ENCODE measurements at regions not wholly inside any gene's neighbourhood (a gene's known extent, or its start where the extent isn't known, plus 50 kb on each side); places are given as distances from the start of the nearest gene placed in this dataset.

DNA sequence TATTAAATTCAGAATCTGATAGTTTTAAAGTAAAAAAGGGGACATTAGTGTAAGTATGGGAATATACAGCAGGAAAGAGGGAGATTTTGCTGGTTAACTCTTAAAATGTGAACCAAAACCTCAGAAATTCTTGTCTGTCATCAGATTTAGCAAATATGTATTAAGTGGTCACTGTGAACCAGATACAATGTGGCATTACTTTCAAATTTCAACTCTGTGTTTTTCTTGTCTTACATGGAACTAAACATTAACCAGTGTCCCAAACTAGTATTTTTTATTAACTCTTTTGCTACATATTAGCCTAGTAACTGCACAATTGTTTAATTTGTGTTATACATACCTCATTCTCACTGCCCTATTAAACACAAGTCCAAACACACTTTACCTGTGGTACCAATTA, 259.9 kb upstream of the RASA1 start:
- ATAC-seq (no peak), FAIRE-seq (no peak), DNase-seq (ENCODE audit: low read depth in 1 of 2, low spot score in 1 of 2) (no peak)
- H3K9me3 ChIP-seq = no peaks in the 10 kb centered on the region
- TF ChIP-seq HDAC2 (IDR thresholded peaks at IDR 0.05) (no peak), POLR2A (IDR thresholded peaks at IDR 0.05; ENCODE audit: low read length) (no peak)
- TF ChIP-seq, protein P1, sequence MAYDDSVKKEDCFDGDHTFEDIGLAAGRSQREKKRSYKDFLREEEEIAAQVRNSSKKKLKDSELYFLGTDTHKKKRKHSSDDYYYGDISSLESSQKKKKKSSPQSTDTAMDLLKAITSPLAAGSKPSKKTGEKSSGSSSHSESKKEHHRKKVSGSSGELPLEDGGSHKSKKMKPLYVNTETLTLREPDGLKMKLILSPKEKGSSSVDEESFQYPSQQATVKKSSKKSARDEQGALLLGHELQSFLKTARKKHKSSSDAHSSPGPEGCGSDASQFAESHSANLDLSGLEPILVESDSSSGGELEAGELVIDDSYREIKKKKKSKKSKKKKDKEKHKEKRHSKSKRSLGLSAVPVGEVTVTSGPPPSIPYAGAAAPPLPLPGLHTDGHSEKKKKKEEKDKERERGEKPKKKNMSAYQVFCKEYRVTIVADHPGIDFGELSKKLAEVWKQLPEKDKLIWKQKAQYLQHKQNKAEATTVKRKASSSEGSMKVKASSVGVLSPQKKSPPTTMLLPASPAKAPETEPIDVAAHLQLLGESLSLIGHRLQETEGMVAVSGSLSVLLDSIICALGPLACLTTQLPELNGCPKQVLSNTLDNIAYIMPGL (CRISPR knock-in tag; IDR thresholded peaks at IDR 0.05; ENCODE audit: borderline replicate concordance) = no peak
- ChIA-PET CTCF (no interaction called here), POLR2A (no interaction called here)
- H3K4me1 ChIP-seq = no peaks in the 10 kb centered on the region
- H3K27ac ChIP-seq = no peak overlapping the region
- no peak overlapping the region for H3K4me3 ChIP-seq
- no peak overlapping the region for H3K4me2 ChIP-seq

DNA sequence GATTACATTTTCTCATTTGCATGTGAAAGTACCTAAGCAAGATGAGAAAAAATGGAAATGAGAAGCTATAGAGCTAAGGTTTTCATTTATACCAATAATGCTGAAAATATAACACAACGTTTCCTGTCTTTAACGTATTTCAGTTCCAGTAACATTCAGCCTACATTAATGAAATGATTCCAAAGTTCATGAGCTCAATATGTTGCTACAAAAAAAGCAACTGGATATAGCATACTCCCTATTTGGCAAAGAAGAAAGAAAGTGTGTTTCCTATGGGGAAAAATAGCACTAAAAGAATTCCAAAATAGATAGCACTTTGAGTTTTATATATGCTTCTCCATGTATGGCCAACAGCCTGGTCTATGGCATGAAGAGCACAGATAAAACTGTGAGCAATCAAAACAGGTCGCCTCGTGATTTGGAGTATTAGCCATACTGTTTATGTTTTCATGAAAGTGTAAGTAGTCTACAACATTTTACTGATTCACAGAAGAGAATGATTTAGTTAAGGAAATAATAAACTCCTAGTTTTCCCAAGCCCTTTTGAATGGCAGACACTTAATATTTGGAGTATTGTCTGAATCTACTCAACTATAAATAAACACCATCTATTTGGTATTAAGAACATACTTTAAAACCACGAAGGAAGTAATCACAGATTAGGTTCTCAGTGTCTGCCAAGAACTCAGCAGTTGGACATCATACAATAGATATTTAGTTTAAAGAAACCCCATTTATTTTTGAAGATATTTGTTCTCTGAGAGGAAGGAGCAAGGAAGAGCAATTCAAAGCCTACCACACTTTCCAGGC, 258.7 kb upstream of the RASA1 start:
- no peak overlapping the region for H3K4me2 ChIP-seq
- CTCF ChIA-PET = no interaction called here
- H3K4me1 ChIP-seq = no peaks in the 10 kb centered on the region
- no peaks in the 10 kb centered on the region for H3K9me3 ChIP-seq
- POLR2A ChIA-PET = no interaction called here
- no peak overlapping the region for H3K27ac ChIP-seq
- TF ChIP-seq MAFK (IDR thresholded peaks at IDR 0.05; ENCODE audit: partially characterized antibody) = no peak
- no peak for TF ChIP-seq ZC3H11A (IDR thresholded peaks at IDR 0.05)
- TF ChIP-seq CHD4 (IDR thresholded peaks at IDR 0.05; ENCODE audit: borderline replicate concordance) = no peak
- DNase-seq (ENCODE audit: low read depth in 1 of 2, low spot score in 1 of 2) (no peak), FAIRE-seq (no peak), ATAC-seq (no peak)
- 12% methylated on average over 5 of the region's 5 CpGs for WGBS (ENCODE audit: missing lambda C conversion rate)
- H3K4me3 ChIP-seq = no peak overlapping the region

DNA sequence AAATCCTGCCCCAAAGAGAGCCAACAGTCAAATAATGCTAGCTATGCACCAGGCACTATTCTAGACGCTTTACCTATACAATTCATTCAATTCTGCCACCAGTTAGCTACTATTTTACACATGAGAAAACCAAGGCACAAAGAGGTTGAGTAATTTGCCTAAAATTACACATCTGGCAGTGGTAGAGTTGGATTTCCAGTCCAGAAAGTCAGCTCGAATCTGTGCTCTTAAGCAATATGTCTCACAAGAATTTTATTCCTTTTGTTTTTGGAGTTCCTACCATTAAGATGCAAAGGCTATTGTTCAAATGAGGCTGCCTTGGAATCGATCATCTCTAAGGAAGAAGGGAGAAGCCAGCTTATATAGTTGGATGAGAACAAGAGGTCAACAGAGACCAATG, 256.9 kb upstream of the RASA1 start:
- no peak for ATAC-seq
- no peaks in the 10 kb centered on the region for H3K9me3 ChIP-seq
- DNase-seq (ENCODE audit: low read depth in 1 of 2, low spot score in 1 of 2) = no peak
- H3K4me3 ChIP-seq = no peak overlapping the region
- FAIRE-seq = no peak
- no peak overlapping the region for H3K4me2 ChIP-seq
- 7% methylated on average over 3 of the region's 3 CpGs for WGBS (ENCODE audit: missing lambda C conversion rate)
- ChIA-PET CTCF (interaction anchor here (0.9 to 3.4 kb wide), 5 partner anchors 9 to 130 kb away, joined by 3 to 12 read pairs (median 4); no protein-coding TSS in a partner anchor), POLR2A (interaction anchor here (0.7 kb wide), 1 partner anchor 9 kb away, joined by 3 read pairs; no protein-coding TSS in a partner anchor)
- H3K27ac ChIP-seq = no peak overlapping the region
- TF ChIP-seq RAD21 (conservative IDR thresholded peaks at IDR 0.05 in 1 of 2, IDR thresholded peaks at IDR 0.05 in 1 of 2) (no peak), GATA3 (IDR thresholded peaks at IDR 0.05; ENCODE audit: borderline replicate concordance) (no peak), RNF2 (IDR thresholded peaks at IDR 0.05; ENCODE audit: borderline replicate concordance, low read depth) (no peak), SMC3 (IDR thresholded peaks at IDR 0.05) (no peak), CHD4 (IDR thresholded peaks at IDR 0.05; ENCODE audit: borderline replicate concordance) (no peak), EHMT2 (IDR thresholded peaks at IDR 0.05; ENCODE audit: low read depth) (no peak), HOXA7 (CRISPR knock-in tag; IDR thresholded peaks at IDR 0.05) (no peak), FOSB (CRISPR knock-in tag; IDR thresholded peaks at IDR 0.05) (no peak)
- TF ChIP-seq, protein P2, sequence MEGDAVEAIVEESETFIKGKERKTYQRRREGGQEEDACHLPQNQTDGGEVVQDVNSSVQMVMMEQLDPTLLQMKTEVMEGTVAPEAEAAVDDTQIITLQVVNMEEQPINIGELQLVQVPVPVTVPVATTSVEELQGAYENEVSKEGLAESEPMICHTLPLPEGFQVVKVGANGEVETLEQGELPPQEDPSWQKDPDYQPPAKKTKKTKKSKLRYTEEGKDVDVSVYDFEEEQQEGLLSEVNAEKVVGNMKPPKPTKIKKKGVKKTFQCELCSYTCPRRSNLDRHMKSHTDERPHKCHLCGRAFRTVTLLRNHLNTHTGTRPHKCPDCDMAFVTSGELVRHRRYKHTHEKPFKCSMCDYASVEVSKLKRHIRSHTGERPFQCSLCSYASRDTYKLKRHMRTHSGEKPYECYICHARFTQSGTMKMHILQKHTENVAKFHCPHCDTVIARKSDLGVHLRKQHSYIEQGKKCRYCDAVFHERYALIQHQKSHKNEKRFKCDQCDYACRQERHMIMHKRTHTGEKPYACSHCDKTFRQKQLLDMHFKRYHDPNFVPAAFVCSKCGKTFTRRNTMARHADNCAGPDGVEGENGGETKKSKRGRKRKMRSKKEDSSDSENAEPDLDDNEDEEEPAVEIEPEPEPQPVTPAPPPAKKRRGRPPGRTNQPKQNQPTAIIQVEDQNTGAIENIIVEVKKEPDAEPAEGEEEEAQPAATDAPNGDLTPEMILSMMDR (IDR thresholded peaks at IDR 0.05) = no peak
- TF ChIP-seq, protein P3, sequence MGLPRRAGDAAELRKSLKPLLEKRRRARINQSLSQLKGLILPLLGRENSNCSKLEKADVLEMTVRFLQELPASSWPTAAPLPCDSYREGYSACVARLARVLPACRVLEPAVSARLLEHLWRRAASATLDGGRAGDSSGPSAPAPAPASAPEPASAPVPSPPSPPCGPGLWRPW (IDR thresholded peaks at IDR 0.05) = no peak
- no peaks in the 10 kb centered on the region for H3K4me1 ChIP-seq

DNA sequence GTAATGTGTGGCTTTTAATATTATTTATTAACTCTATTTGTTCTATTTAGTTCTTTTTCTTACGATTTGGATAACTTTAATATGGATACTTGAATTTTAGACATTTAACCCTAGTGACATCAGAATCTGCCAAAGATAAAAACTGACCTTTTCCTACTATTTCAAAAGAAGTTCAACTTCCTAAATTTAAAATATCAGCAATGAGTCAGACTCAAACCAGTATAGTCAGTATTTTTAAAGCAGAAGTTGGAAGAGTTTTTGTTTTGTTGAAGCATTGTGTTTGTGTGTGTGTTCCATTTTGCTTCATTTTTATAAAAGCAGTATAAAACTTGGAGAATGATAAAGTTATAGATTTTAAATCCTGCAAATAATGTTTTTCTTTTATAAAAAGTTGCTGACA, 251.8 kb upstream of the RASA1 start:
- Histone ChIP-seq H3K27ac (no peak overlapping the region), H3K9me3 (no peaks in the 10 kb centered on the region), H3K4me2 (no peak overlapping the region), H3K4me3 (no peak overlapping the region), H3K4me1 (no peaks in the 10 kb centered on the region)
- ChIA-PET CTCF (interaction anchor here (1.5 kb wide), 1 partner anchor 135 kb away, joined by 3 read pairs; no protein-coding TSS in a partner anchor), POLR2A (no interaction called here)
- 0% methylated on average over 1 of the region's 1 CpG for WGBS (ENCODE audit: missing lambda C conversion rate)
- FAIRE-seq = no peak
- TF ChIP-seq POLR2A (IDR thresholded peaks at IDR 0.05; ENCODE audit: low read length) (no peak), ZSCAN20 (CRISPR knock-in tag; IDR thresholded peaks at IDR 0.05) (no peak)
- TF ChIP-seq, protein P4, sequence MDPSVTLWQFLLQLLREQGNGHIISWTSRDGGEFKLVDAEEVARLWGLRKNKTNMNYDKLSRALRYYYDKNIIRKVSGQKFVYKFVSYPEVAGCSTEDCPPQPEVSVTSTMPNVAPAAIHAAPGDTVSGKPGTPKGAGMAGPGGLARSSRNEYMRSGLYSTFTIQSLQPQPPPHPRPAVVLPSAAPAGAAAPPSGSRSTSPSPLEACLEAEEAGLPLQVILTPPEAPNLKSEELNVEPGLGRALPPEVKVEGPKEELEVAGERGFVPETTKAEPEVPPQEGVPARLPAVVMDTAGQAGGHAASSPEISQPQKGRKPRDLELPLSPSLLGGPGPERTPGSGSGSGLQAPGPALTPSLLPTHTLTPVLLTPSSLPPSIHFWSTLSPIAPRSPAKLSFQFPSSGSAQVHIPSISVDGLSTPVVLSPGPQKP (IDR thresholded peaks at IDR 0.05; ENCODE audit: low read depth, low read length) = no peak
- TF ChIP-seq, protein P5, sequence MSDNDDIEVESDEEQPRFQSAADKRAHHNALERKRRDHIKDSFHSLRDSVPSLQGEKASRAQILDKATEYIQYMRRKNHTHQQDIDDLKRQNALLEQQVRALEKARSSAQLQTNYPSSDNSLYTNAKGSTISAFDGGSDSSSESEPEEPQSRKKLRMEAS (IDR thresholded peaks at IDR 0.05) = no peak
- no peak for ATAC-seq
- no peak for DNase-seq (ENCODE audit: low read depth in 1 of 2, low spot score in 1 of 2)
